ENCODE measurements at regions not wholly inside any gene's neighbourhood (a gene's known extent, or its start where the extent isn't known, plus 50 kb on each side); places are given as distances from the start of the nearest gene placed in this dataset.
"Not testable (repeated sequence)": the region's sequence is repeated elsewhere in the genome, so short reads cannot be mapped to it uniquely, and the experiment has no call there.

- no peak for TF ChIP-seq POLR2A (IDR thresholded peaks at IDR 0.05; ENCODE audit: low read length)
- TF ChIP-seq GATA1 (IDR thresholded peaks at IDR 0.05; ENCODE audit: low read depth, low read length), result no peak
- no peak for DNase-seq
Measured at GRCh38 chr13:97746649-97747048, 206.8 kb upstream of the IPO5 start.

GRCh38 chr13:97749174-97749573 is 204.3 kb upstream of the IPO5 start:
- DNase-seq, result peak; percentile 10 to 35
- TF ChIP-seq POLR2A (IDR thresholded peaks at IDR 0.05; ENCODE audit: low read length) (no peak), GATA1 (IDR thresholded peaks at IDR 0.05; ENCODE audit: low read depth, low read length) (no peak)

GRCh38 chr13:97751477-97751876 is 202.0 kb upstream of the IPO5 start:
- DNase-seq, result no peak
- TF ChIP-seq GATA1 (IDR thresholded peaks at IDR 0.05; ENCODE audit: low read depth, low read length), result no peak
- TF ChIP-seq POLR2A (IDR thresholded peaks at IDR 0.05; ENCODE audit: low read length), result no peak

GRCh38 chr13:97752961-97753668 is 200.4 kb upstream of the IPO5 start:
- DNase-seq, result peak in 1 of 2 experiments; percentile 15
- no peak for TF ChIP-seq GATA1 (IDR thresholded peaks at IDR 0.05; ENCODE audit: low read depth, low read length)
- no peak for TF ChIP-seq POLR2A (IDR thresholded peaks at IDR 0.05; ENCODE audit: low read length)

- peak; percentile 11 to 33 for DNase-seq
Measured at GRCh38 chr13:97753942-97754670, 199.4 kb upstream of the IPO5 start.

GRCh38 chr13:97757807-97758206 is 195.7 kb upstream of the IPO5 start:
- DNase-seq, result no peak
- TF ChIP-seq POLR2A (IDR thresholded peaks at IDR 0.05; ENCODE audit: low read length) (no peak), GATA1 (IDR thresholded peaks at IDR 0.05; ENCODE audit: low read depth, low read length) (no peak)

More at GRCh38 chr13:97753942-97754670, 199.4 kb upstream of the IPO5 start:
- no peak for TF ChIP-seq GATA1 (IDR thresholded peaks at IDR 0.05; ENCODE audit: low read depth, low read length)
- TF ChIP-seq POLR2A (IDR thresholded peaks at IDR 0.05; ENCODE audit: low read length), result no peak

GRCh38 chr13:97758317-97758716 is 195.2 kb upstream of the IPO5 start:
- no peak for TF ChIP-seq POLR2A (IDR thresholded peaks at IDR 0.05; ENCODE audit: low read length)

GRCh38 chr13:97761796-97762540 is 191.5 kb upstream of the IPO5 start:
- TF ChIP-seq GATA1 (IDR thresholded peaks at IDR 0.05; ENCODE audit: low read depth, low read length) (no peak), POLR2A (IDR thresholded peaks at IDR 0.05; ENCODE audit: low read length) (no peak)
- no peak for DNase-seq

More at GRCh38 chr13:97758317-97758716, 195.2 kb upstream of the IPO5 start:
- DNase-seq, result no peak

- DNase-seq, result peak in 1 of 2 experiments; percentile 40
- no peak for TF ChIP-seq GATA1 (IDR thresholded peaks at IDR 0.05; ENCODE audit: low read depth, low read length)
Measured at GRCh38 chr13:97766749-97767148, 186.7 kb upstream of the IPO5 start.

GRCh38 chr13:97768134-97768533 is 185.3 kb upstream of the IPO5 start:
- no peak for TF ChIP-seq GATA1 (IDR thresholded peaks at IDR 0.05; ENCODE audit: low read depth, low read length)
- DNase-seq, result no peak

- DNase-seq, result not testable (repeated sequence)
Measured at GRCh38 chr13:97770231-97770630, 183.2 kb upstream of the IPO5 start.

- not testable (repeated sequence) for DNase-seq
Measured at GRCh38 chr13:97772466-97772865, 181.0 kb upstream of the IPO5 start.

- not testable (repeated sequence) for DNase-seq
Measured at GRCh38 chr13:97774391-97775100, 178.9 kb upstream of the IPO5 start.

- DNase-seq, result no peak
- no peak for TF ChIP-seq GATA1 (IDR thresholded peaks at IDR 0.05; ENCODE audit: low read depth, low read length)
- TF ChIP-seq POLR2A (IDR thresholded peaks at IDR 0.05; ENCODE audit: low read length), result no peak
Measured at GRCh38 chr13:97780486-97780885, 173.0 kb upstream of the IPO5 start.

Measured in erythroblast (primary cell).